Nephron (organoid): ENCODE measurements at regions not wholly inside any gene's neighbourhood (a gene's known extent, or its start where the extent isn't known, plus 50 kb on each side); places are given as distances from the start of the nearest gene placed in this dataset.
A peak's percentile ranks its signal among the peaks of the same experiment; 100 is the strongest.

Experiments used
- H3K27ac Mint-ChIP-seq, 3 experiments: 2 replicates each; pipeline ENCODE4 v1.8.0; 2020; ENCODE audit warnings: mixed read lengths in 3 of 3, mild to moderate bottlenecking in 2 of 3, moderate library complexity in 1 of 3
- H3K27me3 Mint-ChIP-seq: 2 replicates; pipeline ENCODE4 v1.8.0; 2021; ENCODE audit warnings: low read depth, mild to moderate bottlenecking, moderate library complexity, mixed read lengths
- H3K36me3 Mint-ChIP-seq: 2 replicates; pipeline ENCODE4 v1.8.0; 2020; ENCODE audit warnings: low read depth, mixed read lengths
- H3K4me1 Mint-ChIP-seq: 2 replicates; pipeline ENCODE4 v1.8.0; 2020; ENCODE audit warnings: mixed read lengths
- H3K4me3 Mint-ChIP-seq, 3 experiments: 2 replicates each; pipeline ENCODE4 v1.8.0; 2020; ENCODE audit warnings: mild to moderate bottlenecking in 3 of 3, mixed read lengths in 3 of 3, moderate library complexity in 2 of 3
- H3K9me3 Mint-ChIP-seq: 2 replicates; pipeline ENCODE4 v1.8.0; 2020; ENCODE audit warnings: mixed read lengths
- TF ChIP-seq, protein P1 (sequence below), 3 experiments: fragments of 200-600 bp; sonication (generic); IDR thresholded peaks; one replicate each; pipeline ENCODE4 v1.5.0; 2021; ENCODE audit warnings: antibody characterized with exemption in 3 of 3; ENCODE audit not compliant: unreplicated experiment in 3 of 3

DNA sequence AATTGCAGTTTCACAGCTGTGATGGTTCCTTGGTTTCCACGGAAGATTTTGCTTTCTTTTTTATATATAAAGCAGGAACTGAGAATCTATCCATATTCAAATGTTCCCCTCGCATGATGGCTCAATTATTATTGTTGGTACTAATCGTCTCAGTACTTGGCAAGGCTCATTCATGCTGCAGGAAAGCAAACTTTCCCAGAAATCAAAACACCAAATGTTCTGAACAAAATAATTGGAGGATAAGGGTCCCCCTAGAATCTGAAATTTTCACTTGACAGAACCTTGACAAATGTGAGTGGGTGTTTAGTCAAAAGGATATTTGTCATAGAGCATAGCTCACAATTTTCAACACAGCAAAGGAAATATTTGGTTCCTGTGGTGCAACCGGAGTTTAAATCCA, 1598.6 kb upstream of the PCDH7 start:
- TF ChIP-seq, protein P1, sequence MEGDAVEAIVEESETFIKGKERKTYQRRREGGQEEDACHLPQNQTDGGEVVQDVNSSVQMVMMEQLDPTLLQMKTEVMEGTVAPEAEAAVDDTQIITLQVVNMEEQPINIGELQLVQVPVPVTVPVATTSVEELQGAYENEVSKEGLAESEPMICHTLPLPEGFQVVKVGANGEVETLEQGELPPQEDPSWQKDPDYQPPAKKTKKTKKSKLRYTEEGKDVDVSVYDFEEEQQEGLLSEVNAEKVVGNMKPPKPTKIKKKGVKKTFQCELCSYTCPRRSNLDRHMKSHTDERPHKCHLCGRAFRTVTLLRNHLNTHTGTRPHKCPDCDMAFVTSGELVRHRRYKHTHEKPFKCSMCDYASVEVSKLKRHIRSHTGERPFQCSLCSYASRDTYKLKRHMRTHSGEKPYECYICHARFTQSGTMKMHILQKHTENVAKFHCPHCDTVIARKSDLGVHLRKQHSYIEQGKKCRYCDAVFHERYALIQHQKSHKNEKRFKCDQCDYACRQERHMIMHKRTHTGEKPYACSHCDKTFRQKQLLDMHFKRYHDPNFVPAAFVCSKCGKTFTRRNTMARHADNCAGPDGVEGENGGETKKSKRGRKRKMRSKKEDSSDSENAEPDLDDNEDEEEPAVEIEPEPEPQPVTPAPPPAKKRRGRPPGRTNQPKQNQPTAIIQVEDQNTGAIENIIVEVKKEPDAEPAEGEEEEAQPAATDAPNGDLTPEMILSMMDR (IDR thresholded peaks at IDR 0.05; ENCODE audit: unreplicated experiment in 3 of 3): no peak
- Mint-ChIP-seq H3K27ac (no peak overlapping the region), H3K4me1 (no peaks in the 10 kb centered on the region), H3K4me3 (no peak overlapping the region), H3K36me3 (no peaks in the 10 kb centered on the region), H3K9me3 (no peaks in the 10 kb centered on the region), H3K27me3 (no peaks in the 10 kb centered on the region)

DNA sequence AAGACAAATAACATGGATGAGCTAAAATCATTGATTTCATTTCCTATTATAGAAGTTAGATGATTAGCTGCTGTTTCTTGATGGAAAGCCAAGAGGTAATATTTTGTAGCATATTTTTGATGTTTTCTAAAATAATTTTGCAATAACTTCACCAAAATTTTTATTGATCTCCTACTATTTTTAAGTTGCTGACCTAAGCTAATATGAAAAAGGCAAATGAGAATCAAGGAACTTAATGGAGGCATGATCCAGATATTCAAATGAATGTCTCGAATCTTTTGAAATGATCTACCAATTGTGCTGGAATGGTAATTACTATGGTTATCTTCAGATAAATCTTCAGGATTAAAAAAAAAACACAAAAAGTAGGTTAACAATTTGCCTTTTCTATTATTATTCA, 1591.4 kb upstream of the PCDH7 start:
- peaks cover 2% of the 10 kb centered on the region for H3K9me3 Mint-ChIP-seq
- H3K4me1 Mint-ChIP-seq: no peaks in the 10 kb centered on the region
- no peak overlapping the region for H3K27ac Mint-ChIP-seq
- H3K36me3 Mint-ChIP-seq: no peaks in the 10 kb centered on the region
- H3K27me3 Mint-ChIP-seq: no peaks in the 10 kb centered on the region
- H3K4me3 Mint-ChIP-seq: no peak overlapping the region
- TF ChIP-seq, protein P1 (IDR thresholded peaks at IDR 0.05; ENCODE audit: unreplicated experiment in 3 of 3): no peak

DNA sequence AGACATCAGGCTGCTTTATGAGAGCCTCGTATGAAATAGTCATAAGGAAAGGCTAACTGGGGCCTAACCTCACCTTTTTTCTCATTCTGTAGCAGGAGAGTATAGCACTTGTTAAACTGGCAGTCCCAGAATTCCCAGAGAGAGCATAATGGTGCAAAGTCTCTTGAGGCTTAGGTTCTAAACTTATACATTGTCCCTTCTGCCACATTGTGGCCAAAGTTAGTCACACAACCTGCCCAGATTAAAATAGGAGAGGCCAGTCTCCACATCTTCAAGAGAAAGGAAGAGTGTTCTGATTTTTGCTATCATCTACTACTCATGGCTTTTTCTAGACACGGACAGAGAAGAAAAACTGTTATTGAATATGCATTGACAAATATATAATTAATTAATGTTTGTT, 1588.9 kb upstream of the PCDH7 start:
- no peak overlapping the region for H3K27ac Mint-ChIP-seq
- H3K4me3 Mint-ChIP-seq: no peak overlapping the region

DNA sequence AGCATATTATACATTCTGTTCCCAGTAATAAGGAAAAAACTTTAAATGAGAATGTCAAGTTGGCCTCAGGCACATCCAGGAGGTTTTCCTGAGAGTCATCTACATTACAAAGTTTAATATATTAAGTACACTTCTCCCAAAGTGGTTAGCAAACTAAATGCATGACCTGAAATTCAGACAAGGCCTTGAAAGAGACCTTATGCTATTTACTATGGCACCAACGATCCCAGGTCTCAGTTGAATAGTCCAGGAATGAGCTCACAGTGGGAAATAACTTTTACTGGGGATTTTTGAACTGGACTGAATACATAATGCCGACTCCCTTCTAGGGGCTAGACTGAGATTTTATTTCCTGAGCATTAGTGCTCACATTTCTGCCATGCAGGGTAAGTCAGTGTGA, 1577.5 kb upstream of the PCDH7 start:
- H3K4me3 Mint-ChIP-seq: no peak overlapping the region

More for the DNA sequence above, 1588.9 kb upstream of the PCDH7 start:
- H3K27me3 Mint-ChIP-seq: no peaks in the 10 kb centered on the region
- TF ChIP-seq, protein P1 (IDR thresholded peaks at IDR 0.05; ENCODE audit: unreplicated experiment in 3 of 3): no peak
- H3K9me3 Mint-ChIP-seq: peaks cover 2% of the 10 kb centered on the region
- H3K36me3 Mint-ChIP-seq: no peaks in the 10 kb centered on the region
- H3K4me1 Mint-ChIP-seq: no peaks in the 10 kb centered on the region

DNA sequence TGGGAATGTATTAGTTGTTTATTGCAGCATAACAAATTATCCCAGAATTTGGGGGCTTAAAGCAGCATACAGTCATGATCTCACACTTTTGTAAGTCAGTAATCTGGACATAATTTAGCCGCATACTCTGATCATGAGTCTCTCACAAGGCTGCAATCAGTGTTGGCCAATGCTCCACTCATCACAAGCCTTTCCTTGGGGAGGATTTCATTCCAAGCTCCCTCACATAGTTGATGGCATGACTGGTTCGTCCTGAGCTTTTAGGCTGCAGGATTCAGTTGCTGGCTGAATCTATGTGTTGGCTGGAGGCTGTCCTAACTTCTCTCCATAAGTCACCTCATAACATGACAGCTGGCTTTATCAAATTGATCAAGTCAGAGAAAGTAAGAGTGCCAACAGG, 1568.6 kb upstream of the PCDH7 start:
- H3K27ac Mint-ChIP-seq: no peak overlapping the region
- no peaks in the 10 kb centered on the region for H3K4me1 Mint-ChIP-seq
- H3K9me3 Mint-ChIP-seq: no peaks in the 10 kb centered on the region
- H3K4me3 Mint-ChIP-seq: no peak overlapping the region
- TF ChIP-seq, protein P1 (IDR thresholded peaks at IDR 0.05; ENCODE audit: unreplicated experiment in 3 of 3): no peak
- no peaks in the 10 kb centered on the region for H3K36me3 Mint-ChIP-seq
- H3K27me3 Mint-ChIP-seq: no peaks in the 10 kb centered on the region

More for the DNA sequence above, 1577.5 kb upstream of the PCDH7 start:
- TF ChIP-seq, protein P1 (IDR thresholded peaks at IDR 0.05; ENCODE audit: unreplicated experiment in 3 of 3): no peak
- H3K27ac Mint-ChIP-seq: peak overlapping the region; percentile 83 to 95 (median 91)
- H3K4me1 Mint-ChIP-seq: no peaks in the 10 kb centered on the region
- H3K36me3 Mint-ChIP-seq: no peaks in the 10 kb centered on the region
- H3K9me3 Mint-ChIP-seq: no peaks in the 10 kb centered on the region
- H3K27me3 Mint-ChIP-seq: no peaks in the 10 kb centered on the region

DNA sequence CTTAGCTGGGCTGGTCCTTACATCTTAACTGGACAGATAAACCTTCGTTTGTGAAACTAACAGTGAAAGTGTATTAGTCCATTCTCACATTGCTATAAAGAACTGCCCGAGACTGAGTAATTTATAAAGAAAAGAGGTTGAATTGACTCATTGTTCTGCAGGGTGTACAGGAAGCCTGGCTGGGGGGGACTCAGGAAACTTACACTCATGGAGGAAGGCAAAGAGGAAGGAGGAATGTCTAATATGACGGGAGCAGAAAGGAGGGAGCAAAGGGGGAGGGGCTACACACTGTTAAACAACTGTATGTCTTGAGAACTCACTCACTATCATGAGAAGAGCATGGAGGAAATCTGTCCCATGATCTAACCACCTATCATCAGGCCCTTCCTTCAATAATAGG, 1566.5 kb upstream of the PCDH7 start:
- TF ChIP-seq, protein P1 (IDR thresholded peaks at IDR 0.05; ENCODE audit: unreplicated experiment in 3 of 3): no peak
- no peak overlapping the region for H3K4me3 Mint-ChIP-seq
- no peaks in the 10 kb centered on the region for H3K9me3 Mint-ChIP-seq
- H3K27ac Mint-ChIP-seq: no peak overlapping the region
- no peaks in the 10 kb centered on the region for H3K27me3 Mint-ChIP-seq
- H3K4me1 Mint-ChIP-seq: no peaks in the 10 kb centered on the region
- H3K36me3 Mint-ChIP-seq: no peaks in the 10 kb centered on the region
